ENCODE measurements at regions not wholly inside any gene's neighbourhood (a gene's known extent, or its start where the extent isn't known, plus 50 kb on each side); places are given as distances from the start of the nearest gene placed in this dataset.

GRCh38 chr9:108517651-108518365 is 338.0 kb downstream of the ACTL7B start:
- no peak for TF ChIP-seq POLR2A (IDR thresholded peaks at IDR 0.05)
- no peak for TF ChIP-seq CTCF (IDR thresholded peaks at IDR 0.05)
